Neural cell (in vitro differentiated cells): ENCODE measurements at regions not wholly inside any gene's neighbourhood (a gene's known extent, or its start where the extent isn't known, plus 50 kb on each side); places are given as distances from the start of the nearest gene placed in this dataset.

Experiments
- H2AFZ ChIP-seq: fragments of 200-600, 300-800 bp; sonication (generic), shearing (Covaris generic); 2 replicates; pipeline ENCODE4 v1.6.0; 2014; ENCODE audit warnings: low read depth, mild to moderate bottlenecking, antibody characterized with exemption, low read length, moderate library complexity
- H3F3A ChIP-seq: fragments of 200-600 bp; shearing (Covaris generic); 2 replicates; pipeline ENCODE4 v1.6.1; 2016; ENCODE audit warnings: mild to moderate bottlenecking, moderate library complexity, mixed read lengths, antibody characterized with exemption, low read length; ENCODE audit not compliant: insufficient read depth, poor library complexity, severe bottlenecking
- H3K27ac ChIP-seq: fragments of 200-600, 300-800 bp; sonication (generic), shearing (Covaris generic); 2 replicates; pipeline ENCODE4 v1.5.1; 2014; ENCODE audit warnings: mild to moderate bottlenecking, low read length, moderate library complexity
- H3K27me3 ChIP-seq: fragments of 300-800, 200-600 bp; sonication (generic), shearing (Covaris generic); 2 replicates; pipeline ENCODE4 v1.6.0; 2014; ENCODE audit warnings: mild to moderate bottlenecking, low read depth, low read length, moderate library complexity; ENCODE audit not compliant: insufficient read depth
- H3K36me3 ChIP-seq: fragments of 300-800, 200-600 bp; sonication (generic), shearing (Covaris generic); 2 replicates; pipeline ENCODE4 v1.5.1; 2014; ENCODE audit warnings: mild to moderate bottlenecking, antibody characterized with exemption, low read length, moderate library complexity; ENCODE audit not compliant: insufficient read depth
- H3K4me2 ChIP-seq: fragments of 300-800, 200-600 bp; sonication (generic), shearing (Covaris generic); 2 replicates; pipeline ENCODE4 v1.6.0; 2014; ENCODE audit warnings: mild to moderate bottlenecking, low read length
- H3K4me3 ChIP-seq: fragments of 300-800, 200-600 bp; sonication (generic), shearing (Covaris generic); 2 replicates; pipeline ENCODE4 v1.5.1; 2014; ENCODE audit warnings: mild to moderate bottlenecking, low read length, moderate library complexity
- H3K79me2 ChIP-seq: fragments of 200-600 bp; shearing (Covaris generic); replicated peaks from 2 replicates; pipeline ENCODE4 v1.6.0; 2014; ENCODE audit warnings: mild to moderate bottlenecking, low read length, moderate library complexity; ENCODE audit not compliant: insufficient read depth
- H3K9ac ChIP-seq: fragments of 300-800, 200-600 bp; sonication (generic), shearing (Covaris generic); 2 replicates; pipeline ENCODE4 v1.6.1; 2016; ENCODE audit warnings: mild to moderate bottlenecking, low read length, mixed read lengths
- H3K9me2 ChIP-seq: fragments of 200-600 bp; shearing (Covaris generic); 2 replicates; pipeline ENCODE4 v1.6.1; 2016; ENCODE audit warnings: mild to moderate bottlenecking, low read length, mixed read lengths; ENCODE audit not compliant: insufficient read depth
- H3K9me3 ChIP-seq: fragments of 200-600, 300-800 bp; sonication (generic), shearing (Covaris generic); 2 replicates; pipeline ENCODE4 v1.6.1; 2016; ENCODE audit warnings: mild to moderate bottlenecking, mixed run types, low read length, moderate library complexity, mixed read lengths
- H4K20me1 ChIP-seq: fragments of 200-600 bp; shearing (Covaris generic); 2 replicates; pipeline ENCODE4 v1.6.1; 2016; ENCODE audit warnings: mild to moderate bottlenecking, mixed run types; ENCODE audit not compliant: insufficient read depth
- EP300 ChIP-seq: fragments of 450-650 bp; conservative IDR thresholded peaks from 2 replicates; pipeline ENCODE4 v1.6.1; 2014; ENCODE audit warnings: antibody characterized with exemption, mild to moderate bottlenecking, moderate library complexity; ENCODE audit not compliant: poor library complexity, severe bottlenecking
- EZH2 ChIP-seq: fragments of 200-600, 300-800 bp; shearing (Covaris generic), sonication (generic); IDR thresholded peaks from 2 replicates; pipeline ENCODE4 v1.6.1; 2014; ENCODE audit warnings: antibody characterized with exemption, low read length, borderline replicate concordance, mild to moderate bottlenecking; ENCODE audit not compliant: insufficient read depth, poor library complexity, severe bottlenecking
- MXI1 ChIP-seq: fragments of 450-650 bp; conservative IDR thresholded peaks from 2 replicates; pipeline ENCODE4 v1.6.1; 2014; ENCODE audit warnings: antibody characterized with exemption, mild to moderate bottlenecking; ENCODE audit not compliant: poor library complexity, severe bottlenecking
- POLR2AphosphoS5 ChIP-seq: IDR thresholded peaks from 2 replicates; pipeline ENCODE4 v1.6.1; 2012
- RAD21 ChIP-seq: fragments of 450-650 bp; conservative IDR thresholded peaks from 2 replicates; pipeline ENCODE4 v1.6.1; 2014; ENCODE audit warnings: antibody characterized with exemption, mild to moderate bottlenecking, moderate library complexity
- SMC3 ChIP-seq: fragments of 450-650 bp; conservative IDR thresholded peaks from 2 replicates; pipeline ENCODE4 v1.6.1; 2014; ENCODE audit warnings: antibody characterized with exemption, mild to moderate bottlenecking, moderate library complexity; ENCODE audit not compliant: poor library complexity
- TAF1 ChIP-seq: IDR thresholded peaks from 2 replicates; pipeline ENCODE4 v1.6.1; 2012; ENCODE audit warnings: low read depth
- TF ChIP-seq, protein P1 (sequence below): fragments of 450-650 bp; IDR thresholded peaks from 2 replicates; pipeline ENCODE4 v1.5.1; 2014; ENCODE audit warnings: antibody characterized with exemption, mild to moderate bottlenecking, moderate library complexity; ENCODE audit not compliant: poor library complexity, severe bottlenecking
- TF ChIP-seq, protein P2 (sequence below): IDR thresholded peaks from 2 replicates; pipeline ENCODE4 v1.6.1; 2012; ENCODE audit warnings: borderline replicate concordance

DNA sequence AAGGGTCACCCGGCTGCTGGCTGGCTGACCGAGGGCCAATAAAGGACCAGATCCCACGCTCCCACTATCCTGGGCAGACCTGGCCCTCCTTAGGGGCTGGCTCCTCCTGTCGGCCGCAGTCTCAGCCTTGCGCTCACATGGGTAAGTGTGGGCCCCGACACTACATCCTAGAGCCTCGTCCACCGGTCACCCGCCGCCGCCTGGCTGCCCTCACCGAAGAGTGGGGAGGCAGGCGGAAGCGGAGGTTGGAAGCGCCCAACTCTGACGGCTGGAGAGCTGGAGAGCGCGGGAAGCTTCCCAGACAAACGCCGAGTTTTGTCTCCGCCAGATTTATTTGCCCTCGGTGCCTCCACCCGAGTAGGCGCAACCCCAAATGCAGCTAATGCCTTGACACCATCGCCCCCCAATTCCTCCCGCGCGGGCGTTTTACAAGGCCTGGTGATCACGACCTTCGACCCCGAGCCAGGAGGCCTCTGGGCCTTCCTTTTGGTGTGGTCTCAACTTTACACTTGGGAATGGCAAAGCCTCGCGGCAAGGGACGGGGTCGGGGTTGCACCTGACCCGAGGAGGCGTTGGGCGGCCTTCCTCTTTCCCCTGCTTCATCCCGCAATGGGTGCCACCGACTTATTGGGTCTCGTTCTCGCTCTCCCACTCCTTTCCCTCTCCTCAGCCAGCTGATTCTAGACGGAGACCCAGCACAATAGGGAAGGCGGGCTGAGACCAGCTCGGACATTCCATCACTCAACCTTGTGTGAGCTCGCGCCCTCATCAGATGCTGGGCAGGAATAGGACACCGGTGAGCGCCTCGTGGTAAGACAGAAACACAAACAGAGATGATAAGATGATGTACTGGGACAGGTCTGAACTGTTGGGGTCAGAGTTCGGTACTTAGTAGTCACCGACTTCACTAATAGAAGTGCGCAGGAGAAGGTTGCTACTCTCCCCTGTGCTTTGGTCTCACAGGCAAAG lies 78.3 kb upstream of the ANO4 start:
- no peak for TF ChIP-seq TAF1
- TF ChIP-seq RAD21: no peak
- TF ChIP-seq, protein P1, sequence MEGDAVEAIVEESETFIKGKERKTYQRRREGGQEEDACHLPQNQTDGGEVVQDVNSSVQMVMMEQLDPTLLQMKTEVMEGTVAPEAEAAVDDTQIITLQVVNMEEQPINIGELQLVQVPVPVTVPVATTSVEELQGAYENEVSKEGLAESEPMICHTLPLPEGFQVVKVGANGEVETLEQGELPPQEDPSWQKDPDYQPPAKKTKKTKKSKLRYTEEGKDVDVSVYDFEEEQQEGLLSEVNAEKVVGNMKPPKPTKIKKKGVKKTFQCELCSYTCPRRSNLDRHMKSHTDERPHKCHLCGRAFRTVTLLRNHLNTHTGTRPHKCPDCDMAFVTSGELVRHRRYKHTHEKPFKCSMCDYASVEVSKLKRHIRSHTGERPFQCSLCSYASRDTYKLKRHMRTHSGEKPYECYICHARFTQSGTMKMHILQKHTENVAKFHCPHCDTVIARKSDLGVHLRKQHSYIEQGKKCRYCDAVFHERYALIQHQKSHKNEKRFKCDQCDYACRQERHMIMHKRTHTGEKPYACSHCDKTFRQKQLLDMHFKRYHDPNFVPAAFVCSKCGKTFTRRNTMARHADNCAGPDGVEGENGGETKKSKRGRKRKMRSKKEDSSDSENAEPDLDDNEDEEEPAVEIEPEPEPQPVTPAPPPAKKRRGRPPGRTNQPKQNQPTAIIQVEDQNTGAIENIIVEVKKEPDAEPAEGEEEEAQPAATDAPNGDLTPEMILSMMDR: no peak
- TF ChIP-seq EP300: no peak
- TF ChIP-seq, protein P2, sequence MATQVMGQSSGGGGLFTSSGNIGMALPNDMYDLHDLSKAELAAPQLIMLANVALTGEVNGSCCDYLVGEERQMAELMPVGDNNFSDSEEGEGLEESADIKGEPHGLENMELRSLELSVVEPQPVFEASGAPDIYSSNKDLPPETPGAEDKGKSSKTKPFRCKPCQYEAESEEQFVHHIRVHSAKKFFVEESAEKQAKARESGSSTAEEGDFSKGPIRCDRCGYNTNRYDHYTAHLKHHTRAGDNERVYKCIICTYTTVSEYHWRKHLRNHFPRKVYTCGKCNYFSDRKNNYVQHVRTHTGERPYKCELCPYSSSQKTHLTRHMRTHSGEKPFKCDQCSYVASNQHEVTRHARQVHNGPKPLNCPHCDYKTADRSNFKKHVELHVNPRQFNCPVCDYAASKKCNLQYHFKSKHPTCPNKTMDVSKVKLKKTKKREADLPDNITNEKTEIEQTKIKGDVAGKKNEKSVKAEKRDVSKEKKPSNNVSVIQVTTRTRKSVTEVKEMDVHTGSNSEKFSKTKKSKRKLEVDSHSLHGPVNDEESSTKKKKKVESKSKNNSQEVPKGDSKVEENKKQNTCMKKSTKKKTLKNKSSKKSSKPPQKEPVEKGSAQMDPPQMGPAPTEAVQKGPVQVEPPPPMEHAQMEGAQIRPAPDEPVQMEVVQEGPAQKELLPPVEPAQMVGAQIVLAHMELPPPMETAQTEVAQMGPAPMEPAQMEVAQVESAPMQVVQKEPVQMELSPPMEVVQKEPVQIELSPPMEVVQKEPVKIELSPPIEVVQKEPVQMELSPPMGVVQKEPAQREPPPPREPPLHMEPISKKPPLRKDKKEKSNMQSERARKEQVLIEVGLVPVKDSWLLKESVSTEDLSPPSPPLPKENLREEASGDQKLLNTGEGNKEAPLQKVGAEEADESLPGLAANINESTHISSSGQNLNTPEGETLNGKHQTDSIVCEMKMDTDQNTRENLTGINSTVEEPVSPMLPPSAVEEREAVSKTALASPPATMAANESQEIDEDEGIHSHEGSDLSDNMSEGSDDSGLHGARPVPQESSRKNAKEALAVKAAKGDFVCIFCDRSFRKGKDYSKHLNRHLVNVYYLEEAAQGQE: no peak
- no peak for TF ChIP-seq MXI1
- TF ChIP-seq SMC3: no peak
- TF ChIP-seq POLR2AphosphoS5: no peak
- Histone ChIP-seq H4K20me1 (no peaks in the 10 kb centered on the region), H3K27me3 (peaks cover 48% of the 10 kb centered on the region), H2AFZ (no peak overlapping the region), H3K4me2 (no peak overlapping the region), H3K79me2 (no peaks in the 10 kb centered on the region), H3F3A (no peaks in the 10 kb centered on the region), H3K36me3 (no peaks in the 10 kb centered on the region), H3K9ac (no peak overlapping the region), H3K4me3 (peak overlapping the region; percentile 66), H3K27ac (no peak overlapping the region), H3K9me2 (no peaks in the 10 kb centered on the region), H3K9me3 (no peaks in the 10 kb centered on the region)

DNA sequence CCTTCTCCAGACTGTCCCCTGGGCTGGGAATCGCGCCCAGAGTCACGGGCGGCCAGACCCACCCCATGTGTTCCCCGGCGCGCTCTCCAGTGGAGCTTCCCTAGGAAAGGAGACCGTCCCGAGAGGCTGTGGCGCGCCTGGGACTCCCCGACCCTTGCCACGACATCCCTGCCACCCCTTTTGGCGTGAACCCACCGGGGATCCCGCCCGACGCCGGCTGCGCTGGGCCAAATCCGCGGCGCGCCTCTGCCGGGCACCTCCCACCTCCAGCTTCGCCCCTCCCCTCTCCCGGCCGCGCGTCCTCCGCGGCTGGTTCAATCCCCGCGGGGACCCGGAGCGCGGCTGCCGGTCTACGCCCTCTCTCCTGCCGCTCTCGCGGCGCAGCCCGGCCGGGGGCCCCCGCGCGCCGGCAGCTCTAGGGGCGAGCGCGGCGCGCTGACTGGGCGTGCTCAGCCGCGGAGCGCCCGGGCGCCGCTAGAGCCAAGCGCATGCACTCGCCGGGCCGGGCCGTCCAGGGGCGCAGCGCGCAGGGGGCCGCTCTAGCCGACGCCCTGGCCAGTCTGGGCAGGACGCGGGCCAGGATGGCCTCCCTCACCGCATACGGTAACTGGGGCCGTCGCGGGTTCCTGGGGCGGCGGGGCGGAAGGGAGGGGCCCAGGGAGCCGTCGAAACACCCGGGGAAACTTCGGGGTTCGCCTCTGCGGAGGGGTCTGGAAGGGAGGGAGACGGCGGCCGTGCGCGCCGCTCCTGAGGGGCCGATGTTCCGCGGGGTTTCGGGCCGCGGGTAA lies 77.4 kb upstream of the ANO4 start:
- TF ChIP-seq POLR2AphosphoS5 (no peak), EZH2 (no peak), TAF1 (no peak), MXI1 (no peak), SMC3 (no peak), EP300 (no peak), RAD21 (no peak)
- TF ChIP-seq, protein P2: no peak
- TF ChIP-seq, protein P1: no peak
- Histone ChIP-seq H3K27me3 (peaks cover 48% of the 10 kb centered on the region), H3K9ac (no peak overlapping the region)

More for the DNA sequence above, 77.4 kb upstream of the ANO4 start:
- H3K27ac ChIP-seq: no peak overlapping the region
- no peaks in the 10 kb centered on the region for H3F3A ChIP-seq
- no peaks in the 10 kb centered on the region for H3K9me3 ChIP-seq
- H4K20me1 ChIP-seq: no peaks in the 10 kb centered on the region
- peak overlapping the region; percentile 66 for H3K4me3 ChIP-seq
- H2AFZ ChIP-seq: no peak overlapping the region
- no peaks in the 10 kb centered on the region for H3K9me2 ChIP-seq
- H3K4me2 ChIP-seq: no peak overlapping the region
- no peaks in the 10 kb centered on the region for H3K79me2 ChIP-seq
- H3K36me3 ChIP-seq: no peaks in the 10 kb centered on the region
